HG03354 (cell line): ENCODE measurements at regions not wholly inside any gene's neighbourhood (a gene's known extent, or its start where the extent isn't known, plus 50 kb on each side); places are given as distances from the start of the nearest gene placed in this dataset.
"Not testable (repeated sequence)": the region's sequence is repeated elsewhere in the genome, so short reads cannot be mapped to it uniquely, and the experiment has no call there.

Experiments used
- ATAC-seq: cut with Tn5 transposase; IDR thresholded peaks from one replicate; pipeline ENCODE4 v1.9.1; 2021; ENCODE audit warnings: mild to moderate bottlenecking; ENCODE audit not compliant: unreplicated experiment, poor library complexity, severe bottlenecking

DNA sequence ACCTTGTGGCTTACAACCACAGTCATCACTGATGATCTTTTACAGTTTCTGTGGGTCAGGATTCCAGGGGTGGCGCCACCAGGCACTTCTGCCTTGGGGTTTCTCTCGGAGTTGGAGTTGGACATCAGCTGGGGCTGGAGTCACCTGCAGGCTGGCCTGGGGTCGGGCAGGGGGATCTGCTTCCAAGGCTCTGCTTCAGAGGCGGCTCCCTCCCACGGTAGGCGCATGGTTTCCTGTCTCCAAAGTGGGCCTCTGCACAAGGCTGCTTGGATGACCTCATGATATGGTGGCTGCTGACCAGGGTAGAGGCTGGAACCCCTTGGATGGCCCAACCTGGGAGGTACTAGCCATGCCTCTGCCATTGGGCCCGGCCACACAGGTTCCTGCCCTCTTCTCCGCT is 170.6 kb upstream of the CIBAR2 start:
- no peak for ATAC-seq

DNA sequence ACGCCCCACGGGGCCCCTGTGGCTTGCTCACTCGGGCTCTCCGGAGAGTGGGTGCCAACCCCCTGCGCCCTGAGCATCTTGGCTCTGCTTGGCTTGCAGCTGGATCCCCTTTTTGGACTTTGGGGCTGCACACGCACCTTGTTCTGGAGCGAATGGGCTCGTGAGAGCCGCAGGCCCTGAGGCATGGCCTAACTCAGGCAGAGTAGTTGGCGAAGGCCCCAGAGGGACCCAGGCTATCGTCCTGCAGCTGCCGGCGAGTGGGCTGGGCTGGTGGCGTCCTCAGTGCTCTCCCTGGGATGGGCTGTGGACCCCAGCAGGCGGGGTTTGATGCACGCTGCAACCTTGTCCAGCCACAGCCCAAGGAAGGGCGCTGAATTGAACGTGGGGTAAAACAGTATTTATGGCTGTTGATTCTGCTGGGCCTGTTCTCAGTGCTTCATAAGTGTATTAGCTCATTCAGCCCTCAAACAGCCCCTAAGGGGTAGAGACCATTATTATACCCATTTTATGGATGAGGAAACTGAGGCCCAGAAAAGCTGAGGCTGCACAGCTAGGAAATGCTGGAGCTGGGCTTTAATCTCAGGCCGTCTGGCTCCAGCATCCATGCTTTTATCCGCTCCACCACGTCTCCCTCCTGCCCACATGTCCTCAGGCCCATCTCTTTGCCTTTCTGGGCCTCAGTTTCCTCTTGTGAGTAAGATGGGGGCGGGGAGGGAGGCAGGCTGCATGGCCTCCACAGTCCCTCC is 171.2 kb upstream of the CIBAR2 start:
- no peak for ATAC-seq

DNA sequence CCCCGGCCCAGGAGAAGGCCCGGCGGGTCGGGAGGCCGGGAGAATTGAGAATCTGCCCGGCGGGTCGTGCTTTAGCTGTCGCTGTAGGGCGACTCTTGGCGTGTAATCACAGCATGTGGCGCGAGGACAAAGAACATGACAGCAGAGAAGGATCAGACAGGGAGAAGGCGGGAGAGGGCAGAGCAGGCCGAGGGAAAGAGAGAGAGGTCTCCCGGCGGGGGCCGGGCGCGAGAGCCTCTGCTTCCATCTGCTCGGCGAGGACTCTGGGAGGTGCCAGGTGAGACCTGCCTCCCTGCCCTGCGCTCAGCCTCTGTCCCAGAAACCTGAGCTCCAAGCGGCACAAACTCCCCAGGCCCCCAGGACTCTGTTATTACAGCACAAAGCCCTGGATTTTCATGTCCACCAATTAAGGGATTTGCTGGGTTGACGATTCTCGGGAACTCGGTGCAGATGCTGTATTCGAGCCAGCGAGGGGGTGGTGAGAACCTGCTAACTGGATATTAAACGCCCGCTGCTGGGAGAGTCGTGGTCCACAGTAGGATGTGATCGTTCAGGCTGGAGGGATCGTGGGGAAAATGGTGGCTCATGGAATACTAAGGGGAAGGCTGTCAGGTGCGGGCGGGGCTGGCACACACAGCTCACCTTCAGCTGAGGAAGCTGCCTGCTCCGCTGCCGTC is 172.0 kb upstream of the CIBAR2 start:
- no peak for ATAC-seq

GRCh38 chr16:85285681-85286065 is 173.4 kb upstream of the CIBAR2 start:
- ATAC-seq = no peak

GRCh38 chr16:85286066-85286831 is 174.0 kb upstream of the CIBAR2 start:
- no peak for ATAC-seq

DNA sequence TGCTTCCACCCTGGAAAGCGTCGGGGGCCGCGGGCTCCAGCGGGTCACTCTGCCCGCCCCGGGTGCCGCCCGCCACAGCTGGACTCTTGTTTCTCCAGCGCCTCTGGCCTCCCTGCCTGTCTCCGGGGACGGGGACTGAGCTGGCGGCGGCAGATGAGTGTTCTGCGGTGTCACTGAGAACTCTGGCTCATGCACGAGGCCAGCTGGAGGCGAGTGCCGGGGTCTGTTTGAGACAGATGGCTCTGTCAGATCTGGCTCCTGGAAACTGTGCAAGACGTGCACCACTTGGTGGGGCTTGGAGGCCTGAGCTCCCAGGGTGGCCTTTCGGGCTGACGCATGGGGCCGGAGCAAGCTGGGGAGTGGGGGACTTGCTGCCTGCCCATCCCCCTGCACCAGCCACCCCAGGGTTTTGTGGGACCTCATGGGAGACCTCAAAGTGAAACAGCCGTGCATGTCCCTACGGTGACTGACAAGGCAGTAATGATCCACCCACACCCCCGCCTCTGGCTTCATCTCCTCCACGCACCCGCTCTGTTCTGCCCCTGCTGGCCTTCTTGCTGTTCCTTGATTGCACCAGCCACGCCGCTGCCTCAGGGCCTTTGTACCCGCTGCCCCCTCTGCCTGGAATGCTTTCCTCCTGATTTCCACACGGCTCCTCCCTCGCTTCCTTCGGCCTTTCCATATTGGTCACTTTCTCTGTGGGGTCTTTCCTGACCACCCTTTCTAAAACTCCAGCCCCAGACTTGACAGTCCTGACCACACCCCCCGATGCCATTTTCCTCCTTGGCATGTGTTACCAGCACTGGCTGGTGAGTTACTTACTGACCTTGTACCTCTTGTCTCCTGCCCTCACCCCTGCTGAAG is 174.9 kb upstream of the CIBAR2 start:
- ATAC-seq = no peak

DNA sequence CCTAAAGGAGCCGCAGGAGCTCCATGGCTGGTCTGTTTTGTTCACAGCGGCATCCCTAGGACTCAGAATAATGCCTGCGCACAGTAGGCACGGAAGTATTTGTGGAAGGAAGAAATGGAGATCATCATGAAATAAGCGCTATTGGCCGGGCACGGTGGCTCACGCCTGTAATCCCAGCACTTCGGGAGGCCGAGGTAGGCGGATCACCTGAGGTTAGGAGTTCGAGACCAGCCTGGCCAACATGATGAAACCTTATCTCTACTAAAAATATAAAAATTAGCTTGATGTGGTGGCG is 175.5 kb upstream of the CIBAR2 start:
- ATAC-seq = not testable (repeated sequence)

DNA sequence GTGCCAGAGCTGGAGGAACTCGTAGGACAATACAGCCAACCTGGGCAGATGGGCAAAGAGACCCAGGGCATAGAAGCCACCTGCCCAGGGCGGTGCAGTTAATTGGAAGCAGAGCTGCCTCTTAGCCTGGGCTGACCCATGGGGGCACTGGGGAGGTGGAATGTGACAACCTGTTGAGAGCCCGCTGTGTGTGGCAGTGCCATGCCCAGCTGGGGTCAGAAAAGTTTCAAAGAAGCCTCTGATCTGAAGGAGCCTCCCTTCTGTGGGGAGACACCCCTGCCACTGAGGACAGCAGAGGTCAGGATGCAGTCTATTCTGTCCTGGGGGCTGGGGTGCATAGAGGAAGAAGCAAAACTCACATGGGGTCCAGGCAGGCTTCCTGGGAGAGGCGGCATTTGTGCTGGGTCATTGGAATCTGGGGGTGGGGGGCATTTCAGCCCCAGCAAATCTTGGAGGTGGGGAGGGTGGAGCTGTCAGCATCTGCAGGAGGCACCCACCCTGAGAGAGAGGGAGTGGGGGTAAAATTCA is 176.1 kb upstream of the CIBAR2 start:
- ATAC-seq = no peak

DNA sequence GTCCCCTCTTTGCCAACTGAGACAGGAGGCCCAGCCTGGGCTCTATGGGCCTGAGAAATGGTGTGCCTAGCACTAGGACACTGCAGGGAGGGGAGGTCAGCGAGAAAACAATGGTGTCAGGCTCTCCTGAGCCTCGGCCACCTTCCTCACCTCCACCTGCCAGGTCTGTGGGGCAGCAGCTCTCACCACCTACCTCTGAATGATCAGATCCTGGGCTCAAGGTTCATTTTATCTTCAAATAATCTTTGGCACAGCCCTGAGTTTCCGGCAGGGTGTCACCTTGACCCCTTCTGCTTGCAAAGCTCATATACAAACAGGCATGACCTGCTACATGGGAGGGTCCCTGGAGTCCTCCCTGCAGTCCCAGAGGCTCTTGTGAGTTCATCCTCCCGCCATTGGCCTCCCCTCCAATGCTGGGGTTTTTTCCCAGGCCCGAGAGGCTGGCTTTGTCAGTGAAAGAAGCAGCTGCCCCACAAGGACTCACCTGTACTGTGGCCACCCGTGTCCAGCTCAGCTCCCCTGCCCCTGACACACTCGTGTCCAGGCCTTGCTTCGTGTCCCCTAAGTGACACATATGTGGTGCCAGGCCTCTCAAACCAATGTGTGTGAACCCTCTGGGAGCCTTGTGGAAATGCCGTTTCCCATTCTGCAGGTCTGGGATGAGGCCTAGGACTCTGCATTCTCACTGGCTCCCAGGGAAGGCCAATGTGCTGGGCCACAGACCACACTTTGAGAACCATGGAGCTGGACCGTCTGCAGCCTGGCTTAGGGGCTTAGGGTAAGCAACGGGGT is 176.8 kb upstream of the CIBAR2 start:
- ATAC-seq = no peak

- ATAC-seq = no peak
These were observed 177.7 kb upstream of the CIBAR2 start for GRCh38 chr16:85289760-85290625.

DNA sequence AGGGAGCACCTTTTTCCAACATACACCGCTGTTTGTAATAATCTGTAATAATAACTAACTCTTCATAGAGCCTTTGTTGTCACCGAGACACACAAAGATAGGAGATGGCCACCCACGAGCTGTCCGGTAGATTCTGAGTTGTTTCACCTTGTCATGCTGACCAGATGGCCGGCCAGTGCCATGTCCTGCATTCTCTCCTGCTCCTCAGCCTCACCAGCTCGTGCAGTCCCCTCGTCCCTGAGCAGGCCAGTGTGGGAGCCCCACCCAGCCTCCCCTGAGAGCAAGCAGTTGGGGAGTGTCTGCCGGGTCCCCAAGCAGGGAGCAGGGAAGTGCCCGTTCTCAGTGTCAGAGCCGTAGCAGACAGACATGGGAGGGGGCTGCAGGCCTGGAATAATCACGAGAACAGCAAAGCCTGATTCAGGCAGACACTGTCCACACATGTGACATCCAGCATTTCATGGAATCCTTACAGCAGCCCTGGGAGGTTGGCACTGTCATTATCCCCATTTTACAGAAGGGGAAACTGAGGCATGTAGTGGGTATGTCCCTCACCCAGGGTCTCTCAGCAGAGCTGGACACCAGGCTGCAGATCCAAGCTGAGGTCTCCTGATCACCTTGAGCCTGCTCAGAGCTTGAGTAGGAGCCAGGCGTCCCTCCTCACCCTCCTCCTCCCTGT is 178.5 kb upstream of the CIBAR2 start:
- no peak for ATAC-seq

- no peak for ATAC-seq
These were observed 179.3 kb upstream of the CIBAR2 start for GRCh38 chr16:85291302-85292148.

- ATAC-seq = no peak
These were observed 181.2 kb upstream of the CIBAR2 start for GRCh38 chr16:85293458-85293857.

DNA sequence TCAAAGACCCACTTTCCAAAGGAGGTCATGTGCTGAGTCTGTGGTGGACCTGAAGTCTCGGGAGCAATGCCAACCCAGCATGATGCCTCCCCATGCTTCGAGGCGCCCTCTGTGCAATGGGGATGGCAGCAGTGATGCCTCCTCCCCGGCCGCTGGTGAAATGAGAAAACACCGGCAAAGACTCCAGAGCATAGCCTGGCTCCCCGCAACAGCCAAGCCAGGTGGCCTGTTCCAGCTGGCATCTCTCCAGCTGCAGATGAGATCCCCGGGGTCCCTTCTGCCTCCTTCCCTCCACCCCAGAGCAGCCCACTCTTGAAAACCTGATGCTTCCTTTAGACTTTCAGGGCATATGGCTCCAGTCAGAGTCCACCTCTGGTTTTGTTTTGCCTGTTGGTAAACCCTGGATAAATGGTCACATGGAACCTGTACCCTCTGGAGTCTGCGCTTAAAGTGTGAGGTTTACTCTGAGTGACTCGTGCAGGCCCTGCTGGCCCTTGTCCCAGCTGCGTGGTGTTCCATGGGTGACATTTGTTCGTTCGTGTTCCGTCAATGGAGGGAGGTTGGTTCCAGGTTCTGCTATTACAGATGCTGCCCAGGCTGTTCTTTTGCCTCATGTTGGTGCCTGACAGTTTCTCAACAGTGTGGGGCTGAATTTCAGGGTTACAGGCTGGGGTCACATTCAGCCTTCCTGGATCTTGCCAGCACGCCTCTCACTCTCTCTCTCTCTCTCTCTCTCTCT is 181.8 kb upstream of the CIBAR2 start:
- no peak for ATAC-seq

GRCh38 chr16:85294810-85295508 is 182.7 kb upstream of the CIBAR2 start:
- no peak for ATAC-seq
